Urinary bladder (tissue), 3 donors: ENCODE measurements at regions not wholly inside any gene's neighbourhood (a gene's known extent, or its start where the extent isn't known, plus 50 kb on each side); places are given as distances from the start of the nearest gene placed in this dataset.
"Not testable (repeated sequence)": the region's sequence is repeated elsewhere in the genome, so short reads cannot be mapped to it uniquely, and the experiment has no call there.

Experiments
- DNase-seq: peaks from one replicate; pipeline ENCODE4 v3.0.0-alpha.2; 2015; ENCODE audit errors: extremely low spot score
- H3K27ac ChIP-seq: one replicate; pipeline ENCODE4 v1.5.1; 2013; ENCODE audit warnings: low read depth, mild to moderate bottlenecking, moderate library complexity
- H3K36me3 ChIP-seq: one replicate; pipeline ENCODE4 v1.6.1; 2013; ENCODE audit warnings: mild to moderate bottlenecking, moderate library complexity; ENCODE audit not compliant: insufficient read depth
- H3K4me1 ChIP-seq: one replicate; pipeline ENCODE4 v1.6.1; 2013; ENCODE audit warnings: mild to moderate bottlenecking, moderate library complexity; ENCODE audit not compliant: insufficient read depth
- H3K4me3 ChIP-seq: one replicate; pipeline ENCODE4 v1.5.1; 2013; ENCODE audit warnings: low read depth, low read length
- WGBS: extraction: QIAGEN DNeasy Blood & Tissue Kit; methylation state at CpG from one replicate; pipeline ENCODE4 v1.1.7; 2013; 5-methylcytosine and 5-hydroxymethylcytosine counted together
- donor health status: healthy with polysubstance abuse.
- donor health status: healthy.

- no peaks in the 10 kb centered on the region for H3K36me3 ChIP-seq
- no peaks in the 10 kb centered on the region for H3K4me1 ChIP-seq
- DNase-seq: no peak
- H3K27ac ChIP-seq: no peak overlapping the region
- 84% methylated on average over 4 of the region's 4 CpGs for WGBS
- H3K4me3 ChIP-seq: no peak overlapping the region
Observed at GRCh38 chr15:95636107-95636506, 694.4 kb upstream of the NR2F2 start.

DNA sequence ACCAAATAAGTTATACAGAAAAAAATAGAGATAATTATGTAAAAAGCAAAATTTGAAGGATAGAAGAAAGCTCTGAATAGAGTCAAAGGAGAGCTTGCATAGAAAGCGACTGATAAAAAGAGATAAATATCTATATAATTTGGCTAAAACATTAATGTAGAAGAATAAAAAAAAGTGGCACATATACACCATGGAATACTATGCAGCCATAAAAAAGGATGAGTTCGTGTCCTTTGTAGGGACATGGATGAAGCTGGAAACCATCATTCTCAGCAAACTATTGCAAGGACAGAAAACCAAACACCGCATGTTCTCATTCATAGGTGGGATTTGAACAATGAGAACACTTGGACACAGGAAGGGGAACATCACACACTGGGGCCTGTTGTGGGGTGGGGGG is 693.3 kb upstream of the NR2F2 start:
- 91% methylated on average over 3 of the region's 3 CpGs for WGBS
- H3K27ac ChIP-seq, H3K4me3 ChIP-seq, DNase-seq, H3K36me3 ChIP-seq, H3K4me1 ChIP-seq: not testable (repeated sequence)

DNA sequence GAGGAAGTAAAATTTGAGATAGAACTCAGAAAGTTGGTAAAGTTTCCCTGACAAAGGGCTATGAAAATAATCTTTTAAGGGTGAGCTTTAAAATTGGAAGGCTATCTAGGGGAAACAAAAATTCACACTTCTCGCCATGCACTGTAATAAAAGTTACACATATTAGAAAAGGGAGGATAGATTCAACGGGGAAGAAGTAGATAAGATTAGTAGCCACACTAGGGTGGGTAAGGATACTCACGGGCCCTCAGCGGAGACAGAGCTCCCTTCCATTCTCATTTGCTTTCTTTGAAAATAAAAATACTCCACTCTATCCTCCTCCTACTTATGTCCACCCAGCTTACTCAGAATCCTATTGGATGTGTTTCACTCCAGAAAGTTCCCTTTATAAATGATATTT is 691.3 kb upstream of the NR2F2 start:
- Histone ChIP-seq H3K4me1 (no peaks in the 10 kb centered on the region), H3K27ac (no peak overlapping the region), H3K36me3 (no peaks in the 10 kb centered on the region), H3K4me3 (no peak overlapping the region)
- 95% methylated on average over 4 of the region's 4 CpGs for WGBS
- no peak for DNase-seq

DNA sequence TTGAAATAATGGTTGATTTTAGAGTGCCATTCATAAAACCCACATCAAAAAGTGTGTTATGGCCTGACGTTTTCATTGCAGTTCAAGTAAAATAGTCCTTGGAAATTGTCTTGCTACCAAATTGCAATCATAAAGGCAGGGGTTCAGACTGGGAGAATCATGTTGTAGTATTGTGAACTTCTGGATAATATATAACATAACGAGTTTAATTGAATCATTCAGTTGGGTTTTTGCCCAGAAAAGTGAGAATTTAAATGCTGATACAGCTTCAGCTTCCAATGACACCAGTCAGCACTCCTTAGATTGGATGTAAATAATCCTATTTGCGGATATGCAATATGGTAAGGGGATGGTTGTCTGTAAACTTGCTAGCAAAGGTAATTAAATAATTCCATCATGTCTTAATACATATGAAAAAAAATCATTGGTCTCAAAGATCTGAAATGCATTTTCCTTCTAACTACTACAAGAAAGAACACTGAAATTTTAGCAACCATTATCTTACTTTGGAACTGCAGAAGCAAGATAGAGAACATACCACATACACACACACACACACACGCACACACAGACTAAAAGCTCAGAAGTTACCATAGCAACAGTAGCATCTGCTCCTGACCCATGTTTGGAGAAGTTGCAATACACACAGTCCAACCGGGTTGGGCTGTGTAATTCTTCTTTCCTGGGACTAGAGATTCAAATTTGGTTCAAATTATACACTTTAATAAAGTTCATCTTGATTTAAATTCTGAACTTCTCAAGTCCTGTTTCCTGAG is 686.2 kb upstream of the NR2F2 start:
- Histone ChIP-seq H3K36me3 (no peaks in the 10 kb centered on the region), H3K4me1 (no peaks in the 10 kb centered on the region), H3K27ac (no peak overlapping the region), H3K4me3 (no peak overlapping the region)
- WGBS: 78% methylated on average over 5 of the region's 5 CpGs
- DNase-seq: no peak

DNA sequence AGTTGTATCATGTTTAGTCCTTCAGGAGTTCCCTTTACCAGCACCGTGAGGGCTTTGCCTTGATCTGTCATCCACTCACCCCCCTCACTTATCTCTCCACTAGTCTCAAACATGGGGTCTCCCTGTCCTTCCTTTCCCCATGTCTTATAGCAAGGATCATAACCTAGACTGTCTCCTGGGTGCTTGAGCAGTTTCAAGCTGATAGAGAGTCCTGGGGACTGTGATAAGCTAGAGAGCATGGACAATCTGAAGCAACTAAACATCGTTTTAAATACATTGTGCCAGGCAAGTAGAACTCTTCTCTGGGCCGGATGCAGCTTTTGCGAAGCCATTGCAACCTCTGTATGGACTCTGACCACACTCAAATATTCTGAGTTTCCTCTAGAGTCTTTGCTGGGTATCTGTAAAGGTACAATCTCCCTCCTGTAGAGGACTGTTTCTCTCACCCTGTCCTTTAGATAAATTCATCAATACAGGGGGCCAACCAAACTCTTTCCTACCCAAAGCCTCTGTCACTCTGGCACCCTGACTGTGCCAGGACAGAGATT is 684.6 kb upstream of the NR2F2 start:
- H3K4me3 ChIP-seq: no peak overlapping the region
- H3K27ac ChIP-seq: no peak overlapping the region
- no peaks in the 10 kb centered on the region for H3K4me1 ChIP-seq
- DNase-seq: no peak
- no peaks in the 10 kb centered on the region for H3K36me3 ChIP-seq
- WGBS: 91% methylated on average over 4 of the region's 4 CpGs

- H3K36me3 ChIP-seq: no peaks in the 10 kb centered on the region
- no peak overlapping the region for H3K27ac ChIP-seq
- DNase-seq: no peak
- no peaks in the 10 kb centered on the region for H3K4me1 ChIP-seq
- 84% methylated on average over 8 of the region's 8 CpGs for WGBS
- no peak overlapping the region for H3K4me3 ChIP-seq
Observed at GRCh38 chr15:95646484-95647273, 683.8 kb upstream of the NR2F2 start.

- no peak for DNase-seq
- Histone ChIP-seq H3K36me3 (no peaks in the 10 kb centered on the region), H3K4me1 (no peaks in the 10 kb centered on the region), H3K27ac (no peak overlapping the region), H3K4me3 (no peak overlapping the region)
- 72% methylated on average over 10 of the region's 10 CpGs for WGBS
Observed at GRCh38 chr15:95647531-95648277, 682.8 kb upstream of the NR2F2 start.

DNA sequence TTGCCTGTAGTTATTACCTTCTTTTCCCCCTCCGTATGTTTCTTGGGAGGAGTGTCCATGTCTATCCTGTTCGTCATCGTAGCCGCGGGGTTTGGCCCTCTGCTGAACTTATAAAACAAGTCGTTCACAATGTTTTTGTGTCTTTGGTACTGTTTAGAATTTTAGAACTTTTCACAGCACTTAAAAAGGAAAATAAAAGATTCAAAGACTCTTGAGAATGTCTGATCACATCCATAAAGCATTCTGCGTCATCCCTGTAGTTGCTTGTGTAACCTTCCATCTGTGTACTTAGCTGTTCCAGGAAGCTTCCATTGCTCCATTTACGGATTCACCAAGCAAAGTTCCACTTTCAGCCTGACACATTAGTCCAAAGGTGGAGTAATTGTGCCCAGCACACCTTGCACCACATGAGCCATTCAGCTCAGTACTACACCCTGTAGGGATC is 677.1 kb upstream of the NR2F2 start:
- DNase-seq: no peak
- H3K4me1 ChIP-seq: no peaks in the 10 kb centered on the region
- WGBS: 92% methylated on average over 8 of the region's 8 CpGs
- H3K36me3 ChIP-seq: no peaks in the 10 kb centered on the region
- H3K4me3 ChIP-seq: no peak overlapping the region
- H3K27ac ChIP-seq: no peak overlapping the region

GRCh38 chr15:95655089-95655607 is 675.4 kb upstream of the NR2F2 start:
- Histone ChIP-seq H3K4me3 (no peak overlapping the region), H3K36me3 (no peaks in the 10 kb centered on the region), H3K4me1 (no peaks in the 10 kb centered on the region), H3K27ac (no peak overlapping the region)
- WGBS: 33% methylated on average over 4 of the region's 4 CpGs
- DNase-seq: no peak

DNA sequence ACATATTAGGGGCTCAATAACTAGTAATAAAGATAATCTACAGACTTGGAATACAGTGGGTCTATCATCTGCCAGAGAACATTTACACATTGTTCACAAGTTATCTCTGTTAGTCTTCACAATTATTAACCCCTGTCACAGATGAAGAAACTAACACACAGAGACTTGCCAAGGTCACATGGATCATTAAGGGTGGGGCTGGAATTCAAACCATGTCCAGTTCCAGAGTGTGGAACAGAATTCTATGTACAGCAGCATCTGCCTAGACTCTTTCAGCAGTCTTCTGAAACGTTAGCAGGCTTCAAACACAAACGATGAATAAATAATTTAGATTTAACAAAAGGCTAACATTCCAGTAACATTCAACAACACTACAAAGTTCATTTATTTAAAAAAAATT is 673.9 kb upstream of the NR2F2 start:
- Histone ChIP-seq H3K4me1 (no peaks in the 10 kb centered on the region), H3K27ac (no peak overlapping the region), H3K4me3 (no peak overlapping the region), H3K36me3 (no peaks in the 10 kb centered on the region)
- WGBS: 61% methylated on average over 2 of the region's 2 CpGs
- no peak for DNase-seq

- DNase-seq: no peak
- Histone ChIP-seq H3K27ac (no peak overlapping the region), H3K4me1 (no peaks in the 10 kb centered on the region), H3K4me3 (no peak overlapping the region), H3K36me3 (no peaks in the 10 kb centered on the region)
- WGBS: 94% methylated on average over 3 of the region's 3 CpGs
Observed at GRCh38 chr15:95658799-95659198, 671.7 kb upstream of the NR2F2 start.

GRCh38 chr15:95659656-95660055 is 670.8 kb upstream of the NR2F2 start:
- no peak overlapping the region for H3K27ac ChIP-seq
- DNase-seq: peak; percentile 33
- no peaks in the 10 kb centered on the region for H3K36me3 ChIP-seq
- WGBS: 58% methylated on average over 11 of the region's 11 CpGs
- no peak overlapping the region for H3K4me3 ChIP-seq
- H3K4me1 ChIP-seq: no peaks in the 10 kb centered on the region

- Histone ChIP-seq H3K36me3 (no peaks in the 10 kb centered on the region), H3K4me1 (no peaks in the 10 kb centered on the region), H3K27ac (no peak overlapping the region), H3K4me3 (no peak overlapping the region)
- DNase-seq: no peak
- 91% methylated on average over 1 of the region's 1 CpG for WGBS
Observed at GRCh38 chr15:95662638-95663037, 667.9 kb upstream of the NR2F2 start.
